IMR-90 (cell line): ENCODE measurements at regions not wholly inside any gene's neighbourhood (a gene's known extent, or its start where the extent isn't known, plus 50 kb on each side); places are given as distances from the start of the nearest gene placed in this dataset.

Experiments used
- ATAC-seq: fragments of 200-7000 bp; cut with Tn5 transposase; 2 replicates; pipeline ENCODE4 v1.9.1; 2020; ENCODE audit warnings: low read depth, mild to moderate bottlenecking, moderate library complexity
- BruUV-seq: library from RNA; stranded (reverse); fragments of 400-500 nt; replicated peaks from 2 replicates; lab custom pipeline; 2021; lab: Mats Ljungman, UMichigan
- CTCF ChIA-PET: fragments of 300-600 bp; formaldehyde crosslinking; extraction: SDS; loops from one replicate; lab custom pipeline; 2021; ENCODE audit warnings: antibody characterized with exemption; lab: Yijun Ruan, JAX
- POLR2A ChIA-PET: fragments of 300-600 bp; sonication (Branson Sonifier 250); formaldehyde crosslinking; loops from one replicate; lab custom pipeline; 2022; ENCODE audit warnings: antibody characterized with exemption; ENCODE audit not compliant: unreplicated experiment; lab: Charles Lee
- DNase-seq: peaks from one replicate; pipeline ENCODE4 v3.0.0; 2013
- H2AFZ ChIP-seq: replicated peaks from 2 replicates; pipeline ENCODE3; 2013; ENCODE audit warnings: low read length, mild to moderate bottlenecking; ENCODE audit not compliant: poor library complexity
- H2AK5ac ChIP-seq: 2 replicates; pipeline ENCODE4 v1.6.1; 2013; ENCODE audit warnings: low read depth, low read length, inconsistent platforms
- H2AK9ac ChIP-seq: replicated peaks from 2 replicates; pipeline ENCODE3; 2013; ENCODE audit warnings: mild to moderate bottlenecking, low read depth, low read length, moderate library complexity; ENCODE audit not compliant: poor library complexity
- H2BK120ac ChIP-seq: 2 replicates; pipeline ENCODE4 v1.6.1; 2013; ENCODE audit warnings: low read depth, low read length, inconsistent platforms
- H2BK15ac ChIP-seq: 3 replicates; pipeline ENCODE4 v1.6.1; 2013; ENCODE audit warnings: low read depth, low read length, inconsistent platforms
- H2BK20ac ChIP-seq: 2 replicates; pipeline ENCODE4 v1.6.1; 2013; ENCODE audit warnings: low read depth, mild to moderate bottlenecking, inconsistent platforms, low read length, moderate library complexity
- H2BK5ac ChIP-seq: 2 replicates; pipeline ENCODE4 v1.6.1; 2013; ENCODE audit warnings: mild to moderate bottlenecking, low read depth, low read length, inconsistent platforms; ENCODE audit not compliant: poor library complexity, severe bottlenecking
- H3K14ac ChIP-seq: replicated peaks from 2 replicates; pipeline ENCODE4 v1.6.1; 2013; ENCODE audit warnings: low read depth, low read length, inconsistent platforms
- H3K18ac ChIP-seq: 2 replicates; pipeline ENCODE4 v1.6.1; 2013; ENCODE audit warnings: low read depth, low read length, control low read depth
- H3K23ac ChIP-seq: 2 replicates; pipeline ENCODE4 v1.6.1; 2013; ENCODE audit warnings: low read depth, low read length, inconsistent platforms
- H3K27ac ChIP-seq: 2 replicates; pipeline ENCODE4 v1.5.1; 2013; ENCODE audit warnings: mild to moderate bottlenecking, control low read depth, low read length; ENCODE audit not compliant: insufficient read depth
- H3K27me3 ChIP-seq: 2 replicates; pipeline ENCODE4 v1.6.1; 2013; ENCODE audit warnings: low read length; ENCODE audit not compliant: control insufficient read depth, insufficient read depth
- H3K36me3 ChIP-seq: 2 replicates; pipeline ENCODE4 v1.6.1; 2013; ENCODE audit warnings: low read length, mixed read lengths; ENCODE audit not compliant: control insufficient read depth, insufficient read depth
- H3K4ac ChIP-seq: 2 replicates; pipeline ENCODE4 v1.6.1; 2013; ENCODE audit warnings: low read depth, low read length, inconsistent platforms
- H3K4me1 ChIP-seq: 2 replicates; pipeline ENCODE4 v1.6.1; 2013; ENCODE audit warnings: low read length, mixed read lengths; ENCODE audit not compliant: control insufficient read depth, insufficient read depth
- H3K4me2 ChIP-seq: 2 replicates; pipeline ENCODE4 v1.6.1; 2013; ENCODE audit warnings: low read depth, mild to moderate bottlenecking, control low read depth, low read length, moderate library complexity
- H3K4me3 ChIP-seq: 2 replicates; pipeline ENCODE4 v1.5.1; 2013; ENCODE audit warnings: low read depth, mild to moderate bottlenecking, control low read depth, low read length, moderate library complexity; ENCODE audit not compliant: insufficient read depth
- H3K56ac ChIP-seq: 2 replicates; pipeline ENCODE4 v1.6.1; 2013; ENCODE audit warnings: low read length, inconsistent platforms; ENCODE audit not compliant: insufficient read depth; ENCODE audit errors: extremely low read depth
- H3K79me1 ChIP-seq, 2 experiments: 2 replicates each; pipeline ENCODE4 v1.6.1; 2013; ENCODE audit warnings: low read length in 2 of 2, inconsistent platforms in 1 of 2, low read depth in 1 of 2
- H3K9ac ChIP-seq: 2 replicates; pipeline ENCODE4 v1.6.1; 2013; ENCODE audit warnings: low read depth, low read length, control low read depth
- H3K9me1 ChIP-seq: 2 replicates; pipeline ENCODE4 v1.6.1; 2013; ENCODE audit warnings: low read length, inconsistent platforms; ENCODE audit not compliant: insufficient read depth
- H3K9me3 ChIP-seq: 2 replicates; pipeline ENCODE4 v1.6.1; 2013; ENCODE audit warnings: low read length; ENCODE audit not compliant: control insufficient read depth, insufficient read depth
- H4K20me1 ChIP-seq: 2 replicates; pipeline ENCODE4 v1.6.1; 2013; ENCODE audit warnings: low read length, inconsistent platforms; ENCODE audit not compliant: insufficient read depth
- H4K5ac ChIP-seq: 2 replicates; pipeline ENCODE4 v1.6.1; 2013; ENCODE audit warnings: mild to moderate bottlenecking, low read depth, low read length, control low read depth
- H4K8ac ChIP-seq, 2 experiments: 2 replicates each; pipeline ENCODE4 v1.6.1; 2013; ENCODE audit warnings: low read depth in 2 of 2, low read length in 2 of 2, control low read depth in 1 of 2, inconsistent platforms in 1 of 2
- H4K91ac ChIP-seq: 2 replicates; pipeline ENCODE4 v1.6.1; 2013; ENCODE audit warnings: low read depth, low read length, inconsistent platforms; ENCODE audit not compliant: insufficient read depth
- BHLHE40 ChIP-seq: fragments of 150-350 bp; IDR thresholded peaks from 2 replicates; pipeline ENCODE4 v1.6.1; 2016; ENCODE audit warnings: mild to moderate bottlenecking, low read depth, low read length
- CEBPB ChIP-seq: IDR thresholded peaks from 2 replicates; pipeline ENCODE4 v1.6.1; 2012; ENCODE audit warnings: low read depth, low read length, improper control_type of control experiment
- CHD1 ChIP-seq: IDR thresholded peaks from 2 replicates; pipeline ENCODE4 v1.6.1; 2012; ENCODE audit warnings: low read depth, low read length, improper control_type of control experiment
- CTCF ChIP-seq: conservative IDR thresholded peaks from 2 replicates; pipeline ENCODE4 v1.5.1; 2012; ENCODE audit warnings: mild to moderate bottlenecking, low read depth, low read length, improper control_type of control experiment
- ELK1 ChIP-seq: fragments of 150-350 bp; IDR thresholded peaks from 2 replicates; pipeline ENCODE4 v1.6.1; 2016; ENCODE audit warnings: low read depth, mild to moderate bottlenecking, low read length, moderate library complexity, borderline replicate concordance
- MAFK ChIP-seq: IDR thresholded peaks from 2 replicates; pipeline ENCODE4 v1.6.1; 2012; ENCODE audit warnings: low read depth, low read length, improper control_type of control experiment
- MAZ ChIP-seq: IDR thresholded peaks from 2 replicates; pipeline ENCODE4 v1.6.1; 2012; ENCODE audit warnings: low read depth, mild to moderate bottlenecking, low read length, improper control_type of control experiment, moderate library complexity, borderline replicate concordance
- NFE2L2 ChIP-seq: fragments of 150-350 bp; IDR thresholded peaks from 2 replicates; pipeline ENCODE4 v1.6.1; 2016; ENCODE audit warnings: low read depth, mild to moderate bottlenecking, low read length
- POLR2A ChIP-seq: IDR thresholded peaks from 2 replicates; pipeline ENCODE4 v1.6.1; 2012; ENCODE audit warnings: mild to moderate bottlenecking, low read depth, low read length
- RAD21 ChIP-seq: IDR thresholded peaks from 2 replicates; pipeline ENCODE4 v1.6.1; 2012; ENCODE audit warnings: low read length, improper control_type of control experiment
- RCOR1 ChIP-seq: IDR thresholded peaks from 2 replicates; pipeline ENCODE4 v1.6.1; 2012; ENCODE audit warnings: mild to moderate bottlenecking, low read length, improper control_type of control experiment; ENCODE audit not compliant: insufficient replicate concordance
- SMC3 ChIP-seq: fragments of 150-350 bp; IDR thresholded peaks from 2 replicates; pipeline ENCODE4 v1.6.1; 2016; ENCODE audit warnings: low read depth, mild to moderate bottlenecking, antibody characterized with exemption, low read length, moderate library complexity
- USF2 ChIP-seq: fragments of 150-350 bp; IDR thresholded peaks from 2 replicates; pipeline ENCODE4 v1.6.1; 2017; ENCODE audit warnings: mild to moderate bottlenecking, antibody characterized with exemption, low read length, low read depth
- dilution Hi-C: fragments of 300-500 bp; cut with HindIII; formaldehyde crosslinking; loops from one replicate; pipeline ENCODE4 v1.14.3; 2018; ENCODE audit warnings: low sequenced_read_pairs; ENCODE audit not compliant: unreplicated experiment
- in situ Hi-C: fragments of 300-500 bp; cut with MboI; formaldehyde crosslinking; loops from 3 replicates; pipeline ENCODE4 v1.14.3; 2019; ENCODE audit warnings: low sequenced_read_pairs, inconsistent platforms, mixed read lengths
- intact Hi-C: fragments of 100-400 bp; cut with micrococcal nuclease; formaldehyde crosslinking; loops from 2 replicates; pipeline ENCODE4 v1.10.0; 2022

- ChIA-PET CTCF (no interaction called here), POLR2A (no interaction called here)
- Histone ChIP-seq H3K36me3 (no peaks in the 10 kb centered on the region), H2AFZ (no peak overlapping the region), H3K4ac (no peak overlapping the region), H4K5ac (no peak overlapping the region), H3K23ac (no peak overlapping the region), H2AK9ac (no peak overlapping the region), H4K8ac (no peak overlapping the region), H3K9me1 (no peaks in the 10 kb centered on the region), H3K79me1 (no peaks in the 10 kb centered on the region), H3K14ac (no peak overlapping the region), H3K4me2 (no peak overlapping the region), H2BK5ac (no peak overlapping the region), H3K9ac (no peak overlapping the region), H2AK5ac (no peak overlapping the region), H2BK20ac (no peak overlapping the region), H2BK120ac (no peak overlapping the region), H3K9me3 (peaks cover 2% of the 10 kb centered on the region), H4K91ac (no peak overlapping the region), H3K27ac (no peak overlapping the region), H3K4me3 (no peak overlapping the region), H3K18ac (no peak overlapping the region), H4K20me1 (no peaks in the 10 kb centered on the region), H3K56ac (no peak overlapping the region), H3K27me3 (no peaks in the 10 kb centered on the region), H2BK15ac (no peak overlapping the region), H3K4me1 (no peaks in the 10 kb centered on the region)
- dilution Hi-C loops (no loop called here), intact Hi-C loops (no loop called here), in situ Hi-C loops (no loop called here)
- no TSS peak for BruUV-seq
- DNase-seq (no peak), ATAC-seq (no peak)
- TF ChIP-seq CEBPB = peak; percentile 37; the same call in 1 of the 2 replicates
- no peak for TF ChIP-seq SMC3
- TF ChIP-seq BHLHE40 = no peak
- TF ChIP-seq RAD21 = no peak
- TF ChIP-seq ELK1 = no peak
- no peak for TF ChIP-seq NFE2L2
- TF ChIP-seq MAFK = peak; percentile 99
- no peak for TF ChIP-seq CHD1
- TF ChIP-seq MAZ = no peak
- no peak for TF ChIP-seq RCOR1
- TF ChIP-seq CTCF = no peak
- no peak for TF ChIP-seq USF2
- TF ChIP-seq POLR2A = no peak
Observed at GRCh38 chr5:99651298-99651697, 722.5 kb upstream of the CHD1 start.
